GM12872 (cell line): ENCODE measurements at regions not wholly inside any gene's neighbourhood (a gene's known extent, or its start where the extent isn't known, plus 50 kb on each side); places are given as distances from the start of the nearest gene placed in this dataset.

Source experiments
- TF ChIP-seq, protein P1 (sequence below): IDR thresholded peaks from 3 replicates; pipeline ENCODE4 v1.5.1; 2011; ENCODE audit warnings: low read depth, mild to moderate bottlenecking, low read length, moderate library complexity; ENCODE audit not compliant: insufficient read depth

GRCh38 chr5:68505917-68506860 lies 290.6 kb downstream of the PIK3R1 start:
- TF ChIP-seq, protein P1, sequence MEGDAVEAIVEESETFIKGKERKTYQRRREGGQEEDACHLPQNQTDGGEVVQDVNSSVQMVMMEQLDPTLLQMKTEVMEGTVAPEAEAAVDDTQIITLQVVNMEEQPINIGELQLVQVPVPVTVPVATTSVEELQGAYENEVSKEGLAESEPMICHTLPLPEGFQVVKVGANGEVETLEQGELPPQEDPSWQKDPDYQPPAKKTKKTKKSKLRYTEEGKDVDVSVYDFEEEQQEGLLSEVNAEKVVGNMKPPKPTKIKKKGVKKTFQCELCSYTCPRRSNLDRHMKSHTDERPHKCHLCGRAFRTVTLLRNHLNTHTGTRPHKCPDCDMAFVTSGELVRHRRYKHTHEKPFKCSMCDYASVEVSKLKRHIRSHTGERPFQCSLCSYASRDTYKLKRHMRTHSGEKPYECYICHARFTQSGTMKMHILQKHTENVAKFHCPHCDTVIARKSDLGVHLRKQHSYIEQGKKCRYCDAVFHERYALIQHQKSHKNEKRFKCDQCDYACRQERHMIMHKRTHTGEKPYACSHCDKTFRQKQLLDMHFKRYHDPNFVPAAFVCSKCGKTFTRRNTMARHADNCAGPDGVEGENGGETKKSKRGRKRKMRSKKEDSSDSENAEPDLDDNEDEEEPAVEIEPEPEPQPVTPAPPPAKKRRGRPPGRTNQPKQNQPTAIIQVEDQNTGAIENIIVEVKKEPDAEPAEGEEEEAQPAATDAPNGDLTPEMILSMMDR = no peak

DNA sequence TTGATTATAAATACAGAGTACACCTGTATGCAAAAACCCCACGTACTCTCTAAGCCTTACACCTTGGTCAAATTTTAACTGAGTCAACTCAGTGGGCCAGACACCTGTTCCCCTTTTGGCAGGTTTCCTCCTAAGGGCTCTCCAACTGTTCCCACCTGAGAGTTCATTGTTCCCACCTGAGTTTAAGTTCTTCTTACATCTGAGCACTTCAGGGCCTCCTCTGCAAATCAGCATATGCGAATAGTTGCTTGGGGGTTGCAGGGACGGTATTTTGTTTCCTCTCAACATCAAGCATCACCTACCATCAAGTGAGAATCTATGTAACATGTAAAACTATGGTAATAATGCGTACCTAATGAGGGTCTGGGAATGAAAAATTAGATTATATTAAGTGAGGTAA lies 300.0 kb downstream of the PIK3R1 start:
- TF ChIP-seq, protein P1 = no peak

DNA sequence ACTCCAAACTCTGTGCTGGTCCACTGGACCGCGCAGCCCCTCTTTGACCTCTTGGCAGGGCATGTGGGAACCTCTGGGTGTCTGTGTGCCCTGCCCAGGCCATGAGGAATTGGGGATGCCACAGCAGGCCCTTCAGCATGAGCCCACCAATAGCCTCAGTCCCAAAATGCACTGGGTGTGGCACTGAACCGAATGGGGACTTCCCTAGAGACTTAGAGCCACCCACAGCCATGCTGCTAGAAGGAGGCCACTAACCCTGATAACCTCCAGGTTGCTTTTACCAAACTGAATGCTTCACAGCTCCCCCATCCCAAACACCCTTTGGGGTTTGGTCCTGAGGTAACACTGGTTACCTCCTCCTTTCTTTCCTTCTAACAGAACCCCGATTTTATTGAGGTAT lies 302.7 kb downstream of the PIK3R1 start:
- TF ChIP-seq, protein P1 = no peak

GRCh38 chr5:68519143-68519542 lies 303.6 kb downstream of the PIK3R1 start:
- TF ChIP-seq, protein P1 = no peak

GRCh38 chr5:68521776-68522175 lies 306.2 kb downstream of the PIK3R1 start:
- TF ChIP-seq, protein P1 = no peak

- TF ChIP-seq, protein P1 = no peak
These were observed 307.3 kb downstream of the PIK3R1 start for GRCh38 chr5:68522863-68523262.

GRCh38 chr5:68528821-68529273 lies 313.3 kb downstream of the PIK3R1 start:
- TF ChIP-seq, protein P1 = no peak
